GM18520 (cell line): ENCODE measurements at regions not wholly inside any gene's neighbourhood (a gene's known extent, or its start where the extent isn't known, plus 50 kb on each side); places are given as distances from the start of the nearest gene placed in this dataset.

Experiments
- ATAC-seq: cut with Tn5 transposase; IDR thresholded peaks from one replicate; pipeline ENCODE4 v1.9.1; 2021; ENCODE audit not compliant: unreplicated experiment

DNA sequence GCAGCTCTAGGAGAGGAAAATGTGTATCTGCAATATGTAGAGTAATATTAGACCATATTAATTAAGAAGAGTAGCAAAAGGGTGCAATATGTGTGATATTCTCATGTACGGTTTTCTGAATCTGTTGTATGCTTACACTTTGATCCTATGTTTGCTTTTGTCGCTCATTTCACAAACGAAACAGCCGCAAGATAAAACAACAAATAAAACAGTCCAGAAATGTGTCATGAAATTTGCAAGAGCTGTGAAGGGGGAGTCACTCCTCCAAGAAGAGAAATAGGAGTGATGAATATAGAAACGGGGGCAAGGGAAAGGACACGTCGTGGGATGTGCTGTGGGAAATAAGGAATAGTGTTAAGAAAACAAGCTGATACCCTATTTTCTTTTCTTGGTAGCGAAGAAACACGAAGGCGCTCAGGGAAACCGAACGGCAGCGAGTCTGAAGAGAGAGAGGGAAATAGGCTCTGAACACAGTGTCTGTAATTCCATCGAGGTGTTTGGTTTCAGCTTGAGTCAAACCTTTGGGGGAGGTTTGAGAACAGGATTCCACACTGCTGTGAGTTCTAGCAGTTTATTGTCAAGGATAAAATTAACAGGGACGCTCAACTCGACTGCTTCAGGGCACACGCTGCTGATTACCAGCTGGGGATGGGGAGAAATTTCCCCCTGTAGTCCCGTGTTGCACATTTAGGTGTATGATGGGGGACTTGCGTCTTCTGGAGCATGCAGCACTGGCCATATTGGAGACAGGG, 595.6 kb upstream of the TENM3 start:
- ATAC-seq, result no peak

DNA sequence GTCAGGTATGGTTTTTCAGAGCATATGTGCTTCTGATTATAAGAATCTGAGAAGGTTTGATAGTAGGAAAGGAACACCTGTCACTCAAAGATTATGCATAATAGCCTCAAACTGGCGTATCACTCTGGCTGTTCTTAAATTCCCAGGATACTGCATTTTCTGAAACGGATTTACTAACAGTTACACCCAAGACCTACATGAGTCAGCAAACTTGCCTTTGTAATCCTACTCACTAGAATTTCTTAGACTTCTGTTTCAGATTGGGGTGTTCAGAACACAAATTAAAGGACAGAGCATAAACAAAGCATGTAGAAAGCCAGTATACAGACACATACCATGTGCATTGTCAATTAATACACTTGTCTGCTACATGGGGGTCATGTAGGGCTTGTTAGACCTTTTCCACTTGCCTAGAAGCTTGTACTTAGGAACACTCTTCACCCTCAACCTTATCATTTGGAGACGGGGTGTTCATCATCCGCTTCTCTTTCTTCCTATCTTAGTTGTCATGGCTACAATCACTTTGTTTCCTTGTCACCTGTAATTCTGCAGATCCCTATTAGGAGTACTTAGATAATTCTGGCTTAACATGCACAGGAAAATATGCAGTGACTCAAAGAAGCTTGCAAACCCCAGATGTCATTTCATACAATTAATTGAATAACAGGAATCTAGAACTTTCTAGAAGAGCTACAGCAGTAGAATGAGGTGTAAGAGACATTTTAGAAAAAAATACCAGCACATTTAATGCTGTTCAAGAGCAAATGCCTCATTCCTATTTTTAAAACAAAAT, 593.0 kb upstream of the TENM3 start:
- no peak for ATAC-seq

DNA sequence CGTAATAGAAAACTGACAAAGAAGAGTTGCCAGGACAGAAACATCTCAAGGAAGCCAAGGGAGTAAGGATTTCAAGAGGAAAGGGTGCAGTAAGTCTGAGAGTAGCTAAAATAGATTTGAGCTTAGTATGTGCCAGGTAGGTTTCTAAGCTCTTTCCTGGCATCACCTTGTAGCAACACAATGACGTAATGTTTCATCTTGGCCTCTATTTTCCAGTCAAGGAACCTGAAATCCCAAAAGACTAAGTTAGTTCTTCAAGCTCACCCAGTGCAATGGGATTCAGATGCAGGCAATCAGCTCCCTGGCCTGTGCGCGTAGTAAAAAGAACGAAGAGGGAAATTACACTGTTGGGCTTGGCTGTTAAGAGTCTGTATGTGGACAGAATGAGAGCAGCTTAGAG, 586.5 kb upstream of the TENM3 start:
- no peak for ATAC-seq

DNA sequence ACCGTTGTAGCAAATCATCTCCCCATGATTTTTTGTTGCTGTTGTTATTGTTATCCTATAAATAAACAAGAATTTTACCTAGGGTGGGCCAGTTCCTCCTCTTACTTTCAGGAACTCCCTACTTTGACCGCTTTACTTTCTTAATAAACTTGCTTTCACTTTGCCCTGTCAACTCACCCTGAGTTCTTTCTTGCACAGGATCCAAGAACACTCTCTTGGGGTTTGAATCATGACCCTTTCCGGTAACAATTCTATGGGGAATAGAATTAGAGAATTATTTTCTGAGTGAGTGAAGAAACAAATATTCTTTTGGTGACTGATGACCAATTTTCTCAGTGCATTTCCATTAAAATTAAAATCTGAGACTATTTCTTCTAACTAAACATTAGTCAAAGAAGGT, 584.0 kb upstream of the TENM3 start:
- no peak for ATAC-seq

DNA sequence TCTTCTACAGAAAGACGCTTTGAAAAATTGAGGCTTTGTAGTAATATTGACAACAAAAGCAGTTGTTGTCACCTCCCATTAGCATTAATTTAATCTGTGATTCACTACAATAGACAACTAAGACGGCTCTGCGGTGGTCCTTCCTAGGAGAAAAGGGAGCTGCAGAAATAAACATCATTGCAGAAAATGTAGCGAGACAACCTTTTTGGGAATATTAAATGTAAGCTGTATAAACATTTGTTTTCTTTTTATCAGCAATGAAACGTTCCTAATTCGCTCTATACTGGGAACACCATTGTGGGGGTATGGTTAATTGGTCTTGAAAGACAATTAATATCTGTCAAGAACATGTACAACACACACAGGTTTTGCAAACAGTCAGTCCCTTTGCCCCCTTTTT, 583.3 kb upstream of the TENM3 start:
- no peak for ATAC-seq

DNA sequence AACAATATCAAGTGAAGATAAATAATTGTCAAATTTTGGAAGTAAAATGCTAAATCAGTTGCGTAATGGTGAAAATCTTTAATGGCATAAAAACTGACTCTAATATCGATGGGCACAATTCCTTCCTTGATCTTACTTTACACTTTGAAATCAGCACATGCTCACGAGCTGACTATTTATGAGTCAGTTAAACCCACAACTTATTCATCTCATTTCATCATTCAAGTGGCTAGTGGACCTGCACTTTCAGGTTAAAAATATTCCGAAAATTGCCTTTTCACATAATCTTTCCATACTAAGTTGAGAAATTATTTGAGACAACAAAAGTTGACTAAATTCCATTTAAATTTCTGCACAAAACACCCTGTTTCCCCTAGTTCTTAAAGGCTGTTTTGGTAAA, 582.1 kb upstream of the TENM3 start:
- ATAC-seq, result no peak

DNA sequence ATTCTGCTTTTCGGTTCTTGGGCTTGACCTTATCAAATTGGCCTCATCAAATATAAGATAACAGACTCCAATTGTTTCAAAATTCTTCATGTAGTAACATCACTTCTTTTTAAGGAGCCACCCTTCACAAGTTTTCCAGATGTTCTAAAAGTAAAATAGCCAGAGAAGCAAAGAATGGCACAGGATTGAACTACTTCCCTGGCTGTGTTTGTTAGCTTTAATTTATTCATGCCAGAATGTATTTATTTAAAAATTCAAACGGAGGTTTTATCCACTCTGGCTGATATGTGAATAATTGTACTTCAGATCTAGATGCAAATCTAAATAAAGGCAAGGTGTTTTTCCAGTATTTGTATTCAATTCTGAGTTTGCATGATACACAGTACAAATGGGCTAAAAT, 581.3 kb upstream of the TENM3 start:
- no peak for ATAC-seq

DNA sequence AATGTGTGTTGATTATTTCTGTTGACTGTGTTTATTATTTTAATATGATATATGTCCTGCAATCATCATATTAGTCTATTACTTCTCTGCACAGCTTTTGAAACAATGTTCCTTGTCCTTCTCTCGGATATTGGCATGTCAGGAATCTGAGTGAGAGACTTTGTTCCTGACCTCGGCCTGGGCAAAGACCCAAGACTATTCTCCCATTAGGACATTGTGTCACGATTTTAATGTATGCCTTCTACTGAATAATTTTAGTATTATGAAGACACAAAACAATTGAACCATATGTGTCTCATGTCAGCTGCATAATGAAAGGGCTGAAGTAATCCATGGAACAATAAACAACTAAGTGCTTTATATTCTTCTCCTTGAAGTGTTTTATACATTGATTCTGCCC, 580.8 kb upstream of the TENM3 start:
- ATAC-seq, result no peak

DNA sequence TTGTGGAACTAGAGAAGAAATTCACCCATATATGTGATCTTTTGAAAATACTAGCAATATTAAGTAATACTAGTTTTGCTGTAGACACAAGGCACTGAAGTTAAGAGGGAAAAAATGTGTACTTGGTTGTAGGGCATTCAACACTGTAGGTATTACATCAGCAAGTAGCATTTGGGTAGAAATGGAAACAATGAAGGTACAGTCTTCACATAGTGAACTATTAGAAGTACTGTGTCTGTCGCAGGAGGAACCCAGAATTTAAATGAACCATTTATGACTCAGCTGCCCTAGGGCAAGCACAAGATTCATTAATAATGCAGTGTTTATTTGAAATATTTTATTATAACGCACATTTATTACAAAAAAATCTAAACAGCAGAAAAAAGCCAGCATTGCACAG, 572.7 kb upstream of the TENM3 start:
- ATAC-seq, result no peak

DNA sequence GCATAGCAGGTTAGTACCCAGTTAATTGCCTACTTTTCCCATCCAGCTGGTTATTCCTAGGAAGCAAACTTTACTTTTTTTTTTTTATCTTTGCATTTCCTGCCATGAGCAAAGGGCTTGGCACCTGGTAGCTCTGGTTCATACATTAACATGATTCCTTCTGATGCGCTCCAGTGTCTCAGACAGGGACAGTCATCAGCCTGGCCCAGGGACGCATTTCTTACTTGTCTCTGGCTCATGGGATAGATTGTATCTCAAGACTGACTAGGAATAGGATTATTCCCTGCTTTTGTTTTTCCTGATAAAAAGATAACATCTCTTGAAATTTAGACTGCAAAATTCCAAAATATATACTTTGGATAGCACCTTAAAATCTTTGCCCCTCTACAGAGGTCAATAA, 571.5 kb upstream of the TENM3 start:
- no peak for ATAC-seq

DNA sequence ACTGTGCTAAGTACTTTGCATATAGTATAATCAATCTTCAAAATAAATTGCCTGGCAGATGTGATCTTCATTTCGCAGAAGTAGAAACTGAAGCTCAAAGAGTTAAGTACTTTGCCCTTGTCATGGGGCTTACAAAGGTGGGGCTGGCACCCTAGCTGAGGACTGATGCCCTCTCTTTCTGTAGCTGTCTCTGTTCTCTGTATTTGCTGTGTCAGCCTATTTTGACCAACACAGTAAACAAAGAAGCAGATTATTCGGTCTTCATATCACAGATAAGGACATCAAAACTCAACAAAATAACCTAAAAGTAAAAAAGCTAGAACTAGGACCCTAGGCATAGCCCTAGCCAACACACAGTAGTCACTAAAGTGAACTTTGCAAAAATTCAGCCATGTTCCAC, 570.5 kb upstream of the TENM3 start:
- no peak for ATAC-seq

DNA sequence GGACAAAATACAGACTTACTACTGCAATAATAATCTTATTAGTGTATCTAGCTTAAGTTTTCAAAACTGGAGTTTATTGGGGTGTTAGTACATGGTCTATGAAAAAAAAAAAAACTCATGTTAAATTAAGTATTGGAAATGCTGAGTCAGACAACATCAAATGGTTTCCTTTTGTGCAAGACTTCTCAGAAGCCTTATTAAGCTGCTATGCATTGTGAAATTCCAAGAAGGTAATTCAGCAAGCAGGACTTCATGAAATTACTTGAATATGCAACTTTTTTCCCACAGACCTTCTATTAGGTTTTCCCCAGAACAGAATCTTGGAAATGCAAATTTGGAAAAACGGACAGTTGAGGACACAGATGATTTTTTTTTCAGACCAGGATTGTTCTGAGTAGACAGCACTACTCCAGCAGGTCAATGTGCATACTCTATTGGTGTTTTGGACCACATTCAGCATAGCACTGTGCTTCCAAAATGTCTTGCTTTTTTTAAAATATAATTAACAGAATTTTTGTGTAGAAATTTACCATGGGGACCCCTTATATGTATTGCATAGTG, 568.8 kb upstream of the TENM3 start:
- ATAC-seq, result no peak

DNA sequence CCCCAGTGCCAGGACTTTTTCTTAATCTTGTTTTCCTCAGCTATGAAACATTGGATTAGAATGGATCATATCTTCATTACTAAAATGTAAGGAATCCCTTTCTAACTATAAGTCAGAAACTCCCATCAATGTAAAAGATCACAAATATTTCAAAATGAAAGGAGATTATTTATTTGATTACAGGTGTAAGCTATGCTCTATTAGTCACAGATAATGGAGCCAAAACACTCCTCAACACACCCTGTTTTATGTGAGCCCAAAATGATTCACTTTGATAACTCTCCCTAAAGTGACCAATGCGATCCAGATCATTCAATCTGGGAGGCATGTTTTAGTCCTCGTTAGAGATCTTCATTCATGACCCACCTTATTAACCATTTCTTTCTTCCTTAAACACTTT, 566.7 kb upstream of the TENM3 start:
- no peak for ATAC-seq

DNA sequence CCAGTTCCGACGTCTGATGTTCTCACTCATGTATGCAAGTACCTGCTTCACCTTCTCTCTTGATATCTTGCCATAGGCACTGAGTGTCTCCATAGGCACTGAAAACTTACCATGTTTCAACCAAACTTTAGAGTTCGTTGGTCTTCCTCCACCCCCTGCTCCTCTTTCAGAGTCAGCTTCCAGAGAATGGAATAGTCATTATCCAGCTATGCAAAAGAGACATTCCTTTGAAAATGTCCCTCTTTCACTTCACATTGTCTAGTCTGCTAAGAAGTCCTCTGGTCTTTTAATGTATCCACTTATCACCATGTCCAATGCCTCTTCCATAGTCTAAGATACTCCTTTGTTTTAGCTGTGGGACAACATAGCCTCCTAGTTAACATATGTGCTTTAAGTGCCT, 566.0 kb upstream of the TENM3 start:
- no peak for ATAC-seq

DNA sequence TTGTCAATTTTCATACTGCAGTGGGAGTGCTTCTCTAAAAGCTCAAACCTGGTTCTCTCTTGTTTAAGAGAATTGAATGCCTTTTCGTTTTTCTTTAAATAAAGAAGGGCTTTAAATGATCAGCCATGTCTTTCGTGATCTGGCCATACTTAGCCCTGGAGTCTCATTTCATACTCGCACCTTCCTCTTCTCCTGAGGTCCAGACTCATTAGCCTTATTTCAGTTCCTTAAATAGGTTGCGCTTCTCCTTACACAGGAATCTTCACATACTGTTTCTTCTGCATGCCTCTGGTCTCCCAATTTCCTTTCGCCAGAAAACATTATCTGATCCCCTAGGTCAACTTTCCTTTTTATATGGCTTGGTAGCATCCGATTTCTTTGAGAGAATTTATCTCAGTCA, 565.6 kb upstream of the TENM3 start:
- no peak for ATAC-seq

DNA sequence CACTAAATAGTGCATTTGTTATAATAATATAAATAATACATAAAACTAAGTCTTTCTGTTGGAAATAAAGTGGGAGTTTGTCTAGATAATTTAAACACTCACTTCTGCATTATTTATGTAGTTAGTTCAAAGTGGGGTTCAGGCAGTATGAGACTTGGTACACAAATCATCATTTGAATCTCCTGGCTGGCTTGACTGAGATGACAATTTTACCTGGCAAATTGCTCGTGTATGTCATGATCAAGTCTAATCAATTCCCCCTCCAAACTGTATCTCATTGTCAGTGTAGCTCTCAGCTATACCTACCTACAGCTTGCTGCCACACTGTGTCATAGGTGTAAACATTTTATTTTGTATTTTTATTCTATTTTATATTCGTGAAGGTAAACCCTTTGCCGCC, 563.4 kb upstream of the TENM3 start:
- ATAC-seq, result no peak

DNA sequence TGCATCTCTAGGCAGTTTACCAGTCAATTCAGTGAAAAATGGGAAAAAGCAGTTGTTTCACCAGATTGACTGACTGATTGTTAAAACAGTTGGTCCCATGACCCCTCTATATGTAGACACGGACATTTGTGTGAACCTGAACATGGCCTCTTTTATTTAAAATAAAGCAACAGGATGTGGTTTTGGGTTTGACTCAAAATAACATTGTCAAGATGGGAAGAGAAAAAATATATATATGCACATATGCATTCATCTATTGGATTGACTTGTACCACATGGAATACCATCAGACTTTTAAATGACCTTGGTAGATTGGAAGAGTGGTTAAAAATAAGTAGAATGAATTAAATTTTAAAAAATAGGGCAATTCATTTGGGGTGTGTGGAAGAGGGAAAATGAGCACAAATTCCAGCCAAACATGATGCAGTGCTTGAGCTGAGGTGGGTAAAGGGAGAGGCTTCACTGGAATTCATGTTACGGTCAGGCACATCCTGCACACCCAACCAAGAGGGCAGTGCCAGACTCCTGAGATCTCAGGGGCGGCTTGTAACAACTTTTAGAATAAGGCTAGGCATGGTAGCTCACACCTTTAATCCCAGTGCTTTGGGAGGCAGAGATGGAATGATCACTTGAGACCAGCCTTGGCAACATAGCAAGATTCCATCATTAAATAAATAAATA, 560.7 kb upstream of the TENM3 start:
- no peak for ATAC-seq

DNA sequence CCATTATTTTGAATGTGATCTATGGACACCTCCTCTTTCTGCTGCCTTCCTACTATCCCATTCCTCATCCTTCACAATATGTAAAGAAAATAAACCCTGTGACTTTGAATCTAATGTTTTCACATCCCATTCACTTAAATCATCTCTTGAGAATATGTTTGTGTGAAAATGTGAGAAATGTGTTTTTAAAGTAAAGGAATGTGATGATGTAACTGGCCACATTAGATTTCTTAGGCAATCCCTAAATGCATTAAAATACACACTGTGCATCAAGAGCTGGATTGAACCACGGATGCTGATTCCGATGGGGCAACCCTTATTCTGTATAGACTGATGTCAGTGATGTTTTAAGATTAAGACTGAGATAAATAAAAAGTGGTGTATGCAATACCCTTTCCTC, 558.9 kb upstream of the TENM3 start:
- ATAC-seq, result no peak

DNA sequence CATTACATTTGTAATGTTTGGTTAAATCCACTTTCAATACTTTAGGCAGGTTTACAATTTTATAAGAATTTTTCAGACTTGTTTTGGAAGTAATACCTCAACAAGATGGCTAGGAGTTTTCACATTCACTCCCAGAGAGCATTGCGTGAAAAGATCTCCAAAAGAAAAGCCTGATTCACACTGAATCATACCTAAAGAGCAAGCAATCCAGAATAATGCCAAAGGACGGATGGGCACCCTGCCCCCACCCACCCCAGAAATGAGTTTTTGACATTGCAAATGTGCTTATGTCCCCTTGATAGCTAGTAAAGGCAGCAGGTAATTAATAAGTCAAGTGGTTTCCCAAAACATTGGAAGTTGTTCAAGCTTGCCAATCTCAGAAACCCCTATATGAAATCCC, 557.7 kb upstream of the TENM3 start:
- ATAC-seq, result no peak

DNA sequence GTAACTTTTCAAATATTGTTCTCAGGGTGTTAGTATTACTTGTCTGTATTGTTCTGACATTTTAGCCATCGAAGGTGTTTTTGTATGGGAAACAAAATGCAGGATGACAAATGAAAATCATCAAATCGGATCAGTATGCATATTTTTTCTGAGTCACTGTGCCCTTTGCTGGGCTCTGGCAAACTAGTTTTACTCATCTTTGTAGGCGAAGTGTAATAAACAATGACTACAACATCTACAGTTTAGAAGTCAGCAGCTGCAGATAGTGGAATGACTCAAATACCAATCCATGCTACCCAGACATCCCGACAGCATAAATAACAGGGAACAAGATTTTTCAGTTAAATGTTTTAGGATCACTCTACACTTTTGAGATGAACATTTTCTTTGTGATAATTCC, 557.3 kb upstream of the TENM3 start:
- ATAC-seq, result no peak

DNA sequence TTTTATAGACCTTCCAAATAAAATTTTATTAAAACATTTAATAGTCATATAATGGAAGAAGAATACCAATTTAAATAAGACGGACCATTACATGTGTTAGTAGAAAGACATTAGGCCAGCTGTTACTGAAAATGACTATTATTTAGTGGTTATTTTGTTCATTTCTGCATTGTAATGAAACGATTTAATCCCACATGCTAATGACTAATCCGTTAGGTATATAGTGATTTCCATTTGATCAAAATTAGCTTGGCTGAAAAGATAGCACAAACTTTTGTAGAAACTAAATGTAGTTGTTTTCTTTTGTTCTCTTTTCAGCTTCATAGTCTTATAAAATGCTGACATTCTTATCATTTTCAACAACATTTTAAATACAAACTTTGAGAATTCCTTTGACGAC, 556.1 kb upstream of the TENM3 start:
- ATAC-seq, result no peak

DNA sequence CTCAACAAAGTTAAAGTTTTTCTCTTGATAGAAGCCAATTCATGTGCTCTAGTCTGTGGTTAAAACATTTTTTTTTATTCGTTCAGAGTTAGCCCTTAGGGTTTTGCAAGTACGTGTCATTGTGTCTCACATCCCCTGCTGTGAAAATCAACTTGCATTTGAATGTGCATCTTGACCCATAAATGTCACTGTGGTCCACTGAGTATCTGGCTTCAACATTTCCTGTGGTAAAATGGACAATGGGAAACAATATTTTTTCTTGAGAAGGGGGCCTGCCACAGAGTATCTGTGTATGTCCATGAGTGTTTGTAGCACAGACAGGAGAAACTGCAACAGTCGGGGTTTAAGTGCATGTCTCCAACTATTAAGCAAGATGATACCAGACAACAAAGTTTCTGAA, 554.8 kb upstream of the TENM3 start:
- ATAC-seq, result no peak
